ENCODE measurements at regions not wholly inside any gene's neighbourhood (a gene's known extent, or its start where the extent isn't known, plus 50 kb on each side); places are given as distances from the start of the nearest gene placed in this dataset.

GRCh38 chr17:79457889-79458288 is 153.0 kb downstream of the RBFOX3 start:
- no peak for TF ChIP-seq EZH2 (IDR thresholded peaks at IDR 0.05; ENCODE audit: low read depth)
- no peak for TF ChIP-seq CTCF (conservative IDR thresholded peaks at IDR 0.05)
